ENCODE measurements at regions not wholly inside any gene's neighbourhood (a gene's known extent, or its start where the extent isn't known, plus 50 kb on each side); places are given as distances from the start of the nearest gene placed in this dataset.

GRCh38 chr5:129387944-129388343 is 72.2 kb upstream of the ADAMTS19 start:
- no peaks in the 10 kb centered on the region for H3K36me3 Mint-ChIP-seq (ENCODE audit: low read depth)
- no peak overlapping the region for H3K27ac Mint-ChIP-seq (ENCODE audit: unreplicated experiment)
- no peak for DNase-seq (ENCODE audit: low spot score)
- H3K9me3 Mint-ChIP-seq (ENCODE audit: low read depth): no peaks in the 10 kb centered on the region
- TF ChIP-seq, protein P1, sequence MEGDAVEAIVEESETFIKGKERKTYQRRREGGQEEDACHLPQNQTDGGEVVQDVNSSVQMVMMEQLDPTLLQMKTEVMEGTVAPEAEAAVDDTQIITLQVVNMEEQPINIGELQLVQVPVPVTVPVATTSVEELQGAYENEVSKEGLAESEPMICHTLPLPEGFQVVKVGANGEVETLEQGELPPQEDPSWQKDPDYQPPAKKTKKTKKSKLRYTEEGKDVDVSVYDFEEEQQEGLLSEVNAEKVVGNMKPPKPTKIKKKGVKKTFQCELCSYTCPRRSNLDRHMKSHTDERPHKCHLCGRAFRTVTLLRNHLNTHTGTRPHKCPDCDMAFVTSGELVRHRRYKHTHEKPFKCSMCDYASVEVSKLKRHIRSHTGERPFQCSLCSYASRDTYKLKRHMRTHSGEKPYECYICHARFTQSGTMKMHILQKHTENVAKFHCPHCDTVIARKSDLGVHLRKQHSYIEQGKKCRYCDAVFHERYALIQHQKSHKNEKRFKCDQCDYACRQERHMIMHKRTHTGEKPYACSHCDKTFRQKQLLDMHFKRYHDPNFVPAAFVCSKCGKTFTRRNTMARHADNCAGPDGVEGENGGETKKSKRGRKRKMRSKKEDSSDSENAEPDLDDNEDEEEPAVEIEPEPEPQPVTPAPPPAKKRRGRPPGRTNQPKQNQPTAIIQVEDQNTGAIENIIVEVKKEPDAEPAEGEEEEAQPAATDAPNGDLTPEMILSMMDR (IDR thresholded peaks at IDR 0.05): no peak
- peaks cover 1% of the 10 kb centered on the region for H3K27me3 Mint-ChIP-seq (ENCODE audit: low read depth)
- no peak overlapping the region for H3K4me3 Mint-ChIP-seq (ENCODE audit: unreplicated experiment)
- no peaks in the 10 kb centered on the region for H3K4me1 Mint-ChIP-seq (ENCODE audit: low read depth)

DNA sequence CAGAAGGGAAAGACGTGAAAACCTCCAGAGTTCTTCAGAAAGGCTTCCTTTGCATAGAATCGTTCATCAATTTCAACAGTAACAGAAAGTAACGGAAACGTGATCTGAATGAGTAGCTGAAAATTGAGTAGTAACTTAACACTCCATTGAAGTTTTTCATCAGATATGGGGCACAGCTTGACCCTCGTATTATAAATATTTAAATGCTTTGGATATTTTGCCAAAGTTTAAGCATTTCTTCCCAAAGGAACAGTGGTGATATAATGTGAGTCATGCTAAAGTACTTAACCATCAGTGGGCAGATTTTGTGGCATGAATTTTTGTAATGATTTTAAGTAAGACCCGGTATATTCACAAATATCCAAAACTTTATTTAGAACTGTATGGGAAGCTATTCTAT is 67.4 kb upstream of the ADAMTS19 start:
- Mint-ChIP-seq H3K27ac (ENCODE audit: unreplicated experiment) (no peak overlapping the region), H3K9me3 (ENCODE audit: low read depth) (no peaks in the 10 kb centered on the region), H3K4me1 (ENCODE audit: low read depth) (no peaks in the 10 kb centered on the region), H3K4me3 (ENCODE audit: unreplicated experiment) (no peak overlapping the region), H3K36me3 (ENCODE audit: low read depth) (no peaks in the 10 kb centered on the region), H3K27me3 (ENCODE audit: low read depth) (peaks cover 5% of the 10 kb centered on the region)
- DNase-seq (ENCODE audit: low spot score): no peak
- TF ChIP-seq, protein P1 (IDR thresholded peaks at IDR 0.05): no peak

- TF ChIP-seq, protein P1 (IDR thresholded peaks at IDR 0.05): no peak
- no peak for DNase-seq (ENCODE audit: low spot score)
- no peaks in the 10 kb centered on the region for H3K36me3 Mint-ChIP-seq (ENCODE audit: low read depth)
- no peak overlapping the region for H3K27ac Mint-ChIP-seq (ENCODE audit: unreplicated experiment)
- no peak overlapping the region for H3K4me3 Mint-ChIP-seq (ENCODE audit: unreplicated experiment)
- peaks cover 7% of the 10 kb centered on the region for H3K27me3 Mint-ChIP-seq (ENCODE audit: low read depth)
- no peaks in the 10 kb centered on the region for H3K9me3 Mint-ChIP-seq (ENCODE audit: low read depth)
- no peaks in the 10 kb centered on the region for H3K4me1 Mint-ChIP-seq (ENCODE audit: low read depth)
Observed at GRCh38 chr5:129395247-129395646, 64.9 kb upstream of the ADAMTS19 start.

- no peaks in the 10 kb centered on the region for H3K9me3 Mint-ChIP-seq (ENCODE audit: low read depth)
- no peak overlapping the region for H3K27ac Mint-ChIP-seq (ENCODE audit: unreplicated experiment)
- H3K4me3 Mint-ChIP-seq (ENCODE audit: unreplicated experiment): no peak overlapping the region
- TF ChIP-seq, protein P1 (IDR thresholded peaks at IDR 0.05): no peak
- peaks cover 9% of the 10 kb centered on the region for H3K27me3 Mint-ChIP-seq (ENCODE audit: low read depth)
- no peaks in the 10 kb centered on the region for H3K36me3 Mint-ChIP-seq (ENCODE audit: low read depth)
- no peaks in the 10 kb centered on the region for H3K4me1 Mint-ChIP-seq (ENCODE audit: low read depth)
- DNase-seq (ENCODE audit: low spot score): no peak
Observed at GRCh38 chr5:129398026-129398678, 61.9 kb upstream of the ADAMTS19 start.

GRCh38 chr5:129399069-129399468 is 61.0 kb upstream of the ADAMTS19 start:
- Mint-ChIP-seq H3K36me3 (ENCODE audit: low read depth) (no peaks in the 10 kb centered on the region), H3K4me1 (ENCODE audit: low read depth) (no peaks in the 10 kb centered on the region)

More at GRCh38 chr5:129399069-129399468, 61.0 kb upstream of the ADAMTS19 start:
- Mint-ChIP-seq H3K9me3 (ENCODE audit: low read depth) (no peaks in the 10 kb centered on the region), H3K4me3 (ENCODE audit: unreplicated experiment) (no peak overlapping the region), H3K27me3 (ENCODE audit: low read depth) (peaks cover 9% of the 10 kb centered on the region), H3K27ac (ENCODE audit: unreplicated experiment) (no peak overlapping the region)
- TF ChIP-seq, protein P1 (IDR thresholded peaks at IDR 0.05): no peak
- DNase-seq (ENCODE audit: low spot score): no peak

All from chondrocyte (in vitro differentiated cells).